IPS-11a (cell line): ENCODE measurements at regions not wholly inside any gene's neighbourhood (a gene's known extent, or its start where the extent isn't known, plus 50 kb on each side); places are given as distances from the start of the nearest gene placed in this dataset.

ENCODE experiments used
- H3K4me3 ChIP-seq: one replicate; pipeline ENCODE4 v1.5.1; 2013; ENCODE audit warnings: low read depth, low read length, control low read depth

DNA sequence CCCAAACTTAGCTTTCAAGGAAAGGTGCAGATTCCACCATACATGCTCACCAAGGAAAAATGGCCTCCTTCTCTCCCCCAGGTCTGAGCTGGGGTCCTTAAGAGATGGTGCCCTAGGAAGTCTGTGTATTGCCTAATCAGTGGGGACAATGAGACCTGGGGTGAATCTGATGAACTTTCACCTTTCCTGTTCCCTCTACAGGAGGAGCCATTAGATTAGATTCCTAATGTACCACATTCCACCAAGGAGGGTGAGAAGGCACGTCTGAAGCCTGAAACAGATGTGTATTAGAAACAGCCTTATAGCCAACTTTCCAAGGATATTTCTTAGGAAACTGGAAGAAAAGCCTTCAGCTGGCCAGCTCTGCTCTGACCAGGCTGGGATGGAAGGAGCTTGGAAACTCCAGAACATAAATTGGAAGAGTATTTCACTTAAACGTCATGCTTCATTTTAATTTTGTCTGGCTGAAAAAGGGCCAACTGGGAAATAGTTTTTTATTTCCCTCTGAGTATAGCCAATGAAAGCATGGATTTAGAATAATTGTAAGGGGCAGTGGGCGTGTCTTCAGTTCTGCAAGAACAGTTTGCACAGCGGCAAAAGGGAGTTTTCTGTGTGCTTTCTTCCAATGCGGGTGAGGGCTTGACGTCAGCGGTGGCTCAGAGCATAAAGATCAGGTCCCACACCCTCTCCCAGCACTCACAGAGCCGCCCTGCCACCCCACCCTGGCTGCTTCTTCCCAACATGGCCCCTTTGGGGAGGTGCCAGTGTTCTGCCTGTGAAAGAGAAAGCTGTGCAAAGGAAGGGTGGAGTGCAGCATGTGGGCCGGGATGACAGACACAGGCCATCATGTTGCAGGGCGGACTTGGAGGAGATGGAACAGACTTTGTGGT is 210.9 kb downstream of the ESM1 start:
- no peak overlapping the region for H3K4me3 ChIP-seq

DNA sequence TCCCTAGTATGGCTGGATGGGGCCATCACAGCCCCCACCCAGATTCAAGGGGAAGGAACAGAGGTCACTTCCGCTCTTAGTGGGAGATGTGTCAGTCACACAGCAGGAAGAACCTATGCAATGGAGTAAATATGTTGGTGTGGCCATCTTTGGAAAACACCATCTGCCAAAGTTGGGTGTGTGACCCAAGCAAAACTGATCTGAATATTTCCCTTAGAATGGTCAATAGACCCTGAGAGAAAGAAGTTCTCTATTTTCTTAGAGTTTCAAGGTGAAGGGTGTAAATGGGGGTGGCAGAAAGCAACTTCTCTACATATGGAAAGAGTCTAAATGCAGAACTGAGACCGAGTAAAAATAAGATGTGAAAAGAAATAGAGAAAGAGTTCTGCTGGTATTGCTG is 212.7 kb downstream of the ESM1 start:
- no peak overlapping the region for H3K4me3 ChIP-seq

DNA sequence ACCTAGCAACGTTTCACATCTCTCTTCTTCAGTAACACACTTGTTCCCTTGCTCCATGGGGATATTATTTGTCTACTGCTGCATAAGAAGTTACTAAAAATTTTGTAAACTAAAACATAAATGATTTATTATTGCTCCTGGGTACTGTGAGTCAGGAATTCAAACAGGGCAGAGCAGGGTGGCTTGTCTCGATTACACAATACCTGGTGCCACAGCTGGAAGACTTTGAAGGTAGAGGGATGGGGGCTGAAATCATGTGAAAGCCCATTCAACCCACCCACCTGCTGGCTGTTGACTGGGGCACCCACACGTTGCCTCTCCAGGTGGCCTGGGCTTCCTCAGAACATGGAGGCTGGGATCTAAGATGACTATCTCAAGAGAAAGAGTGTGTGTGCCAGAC is 213.2 kb downstream of the ESM1 start:
- no peak overlapping the region for H3K4me3 ChIP-seq

DNA sequence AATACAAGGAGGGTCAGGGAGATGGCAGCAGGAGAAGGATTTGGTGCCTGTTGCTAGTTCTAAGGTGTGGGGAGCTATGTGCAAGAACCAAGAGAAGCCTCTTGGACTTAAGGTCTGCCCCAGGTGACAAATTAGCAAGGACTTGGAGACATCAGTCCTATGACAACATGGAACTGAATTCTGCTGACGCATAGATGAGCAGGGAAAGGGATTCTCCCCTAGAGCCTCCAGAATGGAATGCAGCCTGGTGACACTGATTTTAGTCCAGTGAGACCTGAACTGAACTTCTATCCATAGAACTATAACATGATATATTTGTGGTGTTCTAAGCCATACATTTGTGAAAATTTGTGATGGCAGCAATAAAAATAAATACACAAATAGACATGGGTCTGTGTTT is 215.6 kb downstream of the ESM1 start:
- no peak overlapping the region for H3K4me3 ChIP-seq

DNA sequence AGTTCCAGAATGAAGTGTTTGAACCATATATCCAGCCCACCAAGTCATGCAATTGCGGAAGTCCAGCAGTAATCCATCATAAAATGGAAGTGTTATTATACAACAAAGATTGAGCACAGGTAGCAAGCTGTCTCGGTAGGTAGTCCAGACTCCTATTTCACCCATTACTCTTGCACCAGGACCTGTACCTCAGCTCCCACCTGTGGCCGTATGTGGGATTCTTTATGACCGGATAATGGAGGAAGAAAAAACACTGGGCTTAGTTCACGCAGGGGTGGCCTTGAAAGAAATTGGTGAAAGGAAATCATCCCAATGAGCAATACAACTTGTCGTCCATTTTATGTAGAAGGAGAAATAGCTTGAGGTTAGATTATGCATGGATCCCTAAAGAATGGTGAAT is 216.3 kb downstream of the ESM1 start:
- no peak overlapping the region for H3K4me3 ChIP-seq

DNA sequence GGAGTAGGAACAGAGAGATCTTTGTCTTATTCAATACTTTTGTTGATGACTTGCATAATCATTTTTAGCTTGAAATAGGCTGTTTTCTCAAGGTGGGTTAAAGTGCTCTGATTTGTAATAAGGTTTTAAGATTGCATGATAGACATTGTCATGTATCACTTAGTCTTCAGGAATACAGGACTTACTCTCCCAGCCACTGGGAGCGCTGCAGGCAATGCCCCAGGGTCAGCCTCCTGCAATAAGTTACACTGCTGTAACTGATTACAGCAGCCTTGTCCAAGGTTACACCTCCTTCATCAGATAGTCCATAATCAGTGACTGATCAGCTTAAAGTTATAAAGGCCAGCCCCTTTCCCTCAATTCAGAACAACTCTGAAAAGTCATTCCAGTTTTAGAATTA is 218.6 kb downstream of the ESM1 start:
- no peak overlapping the region for H3K4me3 ChIP-seq

DNA sequence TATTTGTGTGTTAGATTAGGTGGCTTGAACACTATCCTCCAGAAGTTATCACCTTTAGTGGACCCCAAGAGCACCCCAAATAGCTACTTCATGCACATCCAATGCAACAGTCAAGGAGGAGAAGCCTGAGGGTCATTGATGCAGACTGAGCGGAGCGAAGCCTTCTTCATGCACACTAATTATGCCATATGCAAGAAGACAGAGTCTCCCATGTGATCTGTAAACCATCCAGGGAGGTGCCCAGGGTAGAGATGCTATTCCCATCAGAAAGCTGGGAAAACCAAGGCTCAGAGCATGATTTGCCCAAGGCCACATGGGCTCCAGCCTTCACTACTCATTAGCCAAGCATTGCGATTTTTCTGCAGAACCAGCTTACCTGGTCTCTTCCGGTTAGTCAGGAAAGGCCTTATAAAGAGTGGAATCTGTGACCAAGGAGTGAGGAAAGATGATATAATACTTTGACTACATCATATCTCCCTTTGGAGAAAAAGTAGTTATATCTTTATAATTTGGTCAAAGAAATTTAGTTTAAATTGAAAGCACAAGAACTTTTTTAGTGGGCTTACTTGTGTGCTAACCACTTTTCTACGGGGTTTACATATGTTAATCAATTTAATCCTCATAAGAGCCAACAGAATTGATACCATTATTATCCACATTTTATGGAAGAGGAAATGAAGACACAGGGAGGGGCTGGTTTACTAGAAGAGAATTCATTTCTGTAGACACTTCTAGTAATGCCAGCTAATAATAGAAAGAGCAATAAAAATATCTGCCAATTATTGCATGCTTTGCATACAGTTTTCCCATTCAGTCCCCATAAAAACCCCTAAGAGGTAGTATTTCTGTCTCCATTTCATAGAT is 220.0 kb downstream of the ESM1 start:
- no peak overlapping the region for H3K4me3 ChIP-seq

DNA sequence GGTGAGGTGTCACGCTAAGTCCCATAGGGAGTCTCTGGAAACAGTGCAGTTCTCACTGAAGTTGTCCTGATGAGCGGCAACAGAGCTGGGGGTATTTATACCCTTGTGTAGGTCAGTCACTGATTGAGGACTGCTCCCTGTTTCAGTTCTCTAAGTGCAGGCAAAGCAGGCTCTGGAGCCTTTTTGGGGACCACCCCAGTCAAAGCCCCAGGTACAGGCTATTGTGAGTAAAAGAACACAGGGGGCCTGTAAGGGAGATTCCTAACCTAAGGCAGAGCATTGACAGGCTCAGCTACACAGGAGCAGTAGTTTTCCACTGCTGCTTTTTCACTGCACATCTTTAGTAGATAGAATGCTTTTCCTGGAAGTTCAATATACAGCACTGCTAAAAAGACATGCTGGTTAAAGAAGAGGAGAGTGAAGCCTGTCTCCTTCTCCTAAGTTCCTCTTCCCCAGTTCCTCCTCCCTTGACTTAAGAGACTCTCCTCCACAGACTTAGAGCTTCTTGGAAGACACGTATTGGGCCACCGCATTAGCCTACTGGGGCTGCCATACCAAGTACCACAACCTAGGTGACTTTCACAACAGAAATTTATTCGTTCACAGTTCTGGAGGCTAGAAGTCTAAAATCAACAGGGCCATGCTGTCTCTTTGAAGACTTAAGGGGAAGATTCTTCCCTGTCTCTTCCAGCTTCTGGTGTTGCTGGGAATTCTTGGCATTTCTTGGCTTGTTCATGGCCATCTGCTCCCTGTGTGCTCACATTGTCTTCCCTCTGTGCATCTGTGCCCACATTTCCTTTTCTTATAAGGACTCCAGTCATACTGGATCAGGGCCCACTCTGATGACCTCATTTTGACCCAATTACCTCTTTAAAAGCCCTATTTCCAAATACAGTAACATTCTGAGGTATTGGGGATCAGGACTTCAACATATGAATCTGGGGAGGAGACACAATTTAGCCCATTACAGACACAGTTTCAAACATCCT is 221.0 kb downstream of the ESM1 start:
- no peak overlapping the region for H3K4me3 ChIP-seq

DNA sequence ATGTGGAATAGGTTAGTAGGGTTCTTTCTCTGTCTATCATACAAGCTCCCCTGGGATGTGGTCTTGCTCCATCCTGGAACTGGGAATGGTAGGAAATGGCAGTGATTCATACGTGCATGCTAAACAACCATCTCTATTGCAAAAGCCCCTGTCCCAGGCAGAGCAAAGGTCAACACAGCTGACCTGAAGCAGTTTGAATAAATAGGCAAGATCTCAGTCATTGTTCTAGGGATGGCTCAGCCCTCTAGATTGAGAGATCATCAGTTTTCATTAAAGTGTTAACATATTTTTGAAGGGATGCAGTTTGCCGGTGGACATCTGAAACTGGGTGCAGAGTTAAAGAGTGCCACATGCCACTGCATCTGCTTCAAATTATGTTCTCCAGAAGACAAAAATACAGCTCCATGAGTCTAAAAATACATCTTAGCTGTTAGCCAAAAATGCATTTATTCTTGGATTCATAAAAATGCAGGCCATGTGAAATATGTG is 224.1 kb downstream of the ESM1 start:
- H3K4me3 ChIP-seq = no peak overlapping the region

DNA sequence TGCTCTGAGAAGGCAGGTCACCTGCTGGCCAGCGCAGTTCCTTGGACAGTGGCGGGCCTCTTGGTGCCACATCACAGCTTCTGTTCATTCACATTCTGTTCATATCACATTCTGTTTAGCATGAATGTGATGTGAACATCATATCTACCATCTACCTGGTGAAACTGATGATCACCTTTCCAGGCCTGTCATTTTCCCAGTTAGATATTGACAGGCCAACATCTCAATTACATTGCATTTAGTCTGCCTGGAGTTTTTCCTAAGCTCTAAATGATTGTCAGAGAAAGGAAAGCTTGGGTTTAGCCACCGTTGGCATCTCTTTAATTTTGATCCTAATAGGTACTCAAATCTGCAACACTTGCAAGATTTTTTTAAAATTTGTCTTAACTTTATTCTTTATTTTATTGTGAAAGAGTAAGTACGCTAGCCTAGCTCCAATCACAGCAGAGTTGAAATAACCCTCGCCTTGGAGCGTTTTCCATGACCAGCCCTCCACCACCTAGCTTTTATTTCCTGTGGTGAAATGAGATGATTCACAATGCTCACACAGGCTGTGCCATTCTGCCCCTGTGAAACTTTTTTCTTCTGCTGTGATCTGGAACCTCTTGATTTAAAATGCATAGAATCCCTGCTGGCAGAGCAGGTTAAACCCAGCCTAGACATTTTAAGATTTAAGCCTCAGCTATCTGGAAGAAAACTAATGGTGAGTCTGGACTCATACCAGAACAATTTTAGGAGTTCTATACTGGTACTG is 225.0 kb downstream of the ESM1 start:
- no peak overlapping the region for H3K4me3 ChIP-seq

DNA sequence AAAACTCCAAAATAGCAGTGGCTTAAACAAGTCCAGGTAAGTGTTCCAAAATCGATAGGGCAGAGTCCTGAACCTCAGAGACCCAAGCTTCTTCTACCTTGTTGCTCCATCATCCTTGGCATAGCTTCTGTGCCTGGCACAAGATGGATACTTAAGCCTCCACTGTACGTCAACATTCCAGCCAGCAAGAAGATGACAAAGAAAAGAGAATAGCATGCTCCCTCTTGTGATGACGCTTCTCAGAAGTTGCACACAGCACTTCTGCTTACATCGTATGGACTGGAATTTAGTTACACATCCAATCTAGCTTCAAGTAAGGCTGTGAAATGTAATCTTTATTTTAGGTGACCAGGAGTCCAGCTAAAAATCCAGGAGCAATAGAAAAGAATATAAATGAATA is 227.4 kb downstream of the ESM1 start:
- H3K4me3 ChIP-seq = no peak overlapping the region

DNA sequence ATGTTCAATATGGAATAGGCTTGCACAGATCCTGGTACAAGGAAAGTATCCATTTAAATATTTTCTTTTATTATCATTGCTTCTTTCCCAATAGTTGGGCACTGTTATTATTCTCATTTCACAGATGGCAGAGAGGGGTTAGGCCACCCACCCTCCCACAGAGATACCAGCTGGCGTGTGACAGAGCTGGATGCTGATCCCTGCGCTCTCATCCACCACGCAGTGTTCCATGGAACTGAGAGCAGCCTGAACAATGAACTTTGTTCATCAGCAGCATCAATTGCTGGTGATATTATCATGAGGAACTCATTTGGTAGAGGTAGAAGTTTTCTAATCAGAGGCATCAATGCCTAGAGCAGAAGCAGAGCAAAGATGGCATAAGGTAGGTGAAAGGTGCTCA is 227.9 kb downstream of the ESM1 start:
- no peak overlapping the region for H3K4me3 ChIP-seq

DNA sequence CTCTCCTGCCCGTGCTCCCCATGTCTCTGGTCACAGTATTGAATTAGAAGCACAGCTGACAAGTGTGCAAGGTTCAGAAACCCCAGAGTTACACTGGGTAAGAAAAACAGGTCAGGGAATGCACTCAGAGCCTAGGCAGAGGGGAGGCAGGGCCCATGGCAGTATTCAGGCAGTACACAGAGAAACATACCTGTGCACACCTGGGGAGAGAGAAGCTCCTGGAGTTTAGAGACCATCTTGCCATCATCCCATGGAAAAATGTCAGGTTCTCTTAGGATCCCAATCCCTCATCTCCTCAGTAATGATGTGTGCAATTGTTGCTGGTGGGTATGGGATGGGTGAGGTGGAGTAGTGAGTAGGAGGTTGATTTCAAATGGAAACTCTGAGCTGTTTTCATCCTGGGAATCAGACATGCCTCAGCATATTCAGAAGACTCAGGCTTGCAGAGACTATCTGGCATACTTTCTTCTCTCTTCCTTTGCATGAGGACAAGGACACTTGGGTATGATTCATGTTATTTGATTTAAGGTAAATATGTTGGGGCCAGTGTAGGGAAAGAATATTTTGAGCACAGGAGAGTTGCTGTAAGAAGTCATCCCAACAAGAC is 228.5 kb downstream of the ESM1 start:
- no peak overlapping the region for H3K4me3 ChIP-seq

DNA sequence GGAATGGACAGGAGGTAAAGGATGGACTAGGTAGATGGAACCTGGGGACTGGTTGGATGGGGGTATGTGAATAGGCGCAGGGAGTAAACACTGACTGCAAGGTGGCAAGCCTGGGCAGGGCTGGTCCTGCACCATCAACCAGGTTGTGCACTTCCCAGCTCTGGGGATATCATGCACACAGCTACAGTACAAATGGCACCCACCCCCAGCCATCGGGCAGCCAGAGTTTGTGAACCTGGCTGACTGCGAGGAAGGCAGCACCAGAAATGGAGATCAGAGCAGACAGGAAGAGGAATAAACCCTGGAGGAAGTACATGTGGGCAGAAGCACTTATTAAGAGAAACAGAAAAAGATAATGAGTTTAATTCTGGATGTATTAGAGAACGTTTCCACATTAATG is 229.1 kb downstream of the ESM1 start:
- H3K4me3 ChIP-seq = no peak overlapping the region

DNA sequence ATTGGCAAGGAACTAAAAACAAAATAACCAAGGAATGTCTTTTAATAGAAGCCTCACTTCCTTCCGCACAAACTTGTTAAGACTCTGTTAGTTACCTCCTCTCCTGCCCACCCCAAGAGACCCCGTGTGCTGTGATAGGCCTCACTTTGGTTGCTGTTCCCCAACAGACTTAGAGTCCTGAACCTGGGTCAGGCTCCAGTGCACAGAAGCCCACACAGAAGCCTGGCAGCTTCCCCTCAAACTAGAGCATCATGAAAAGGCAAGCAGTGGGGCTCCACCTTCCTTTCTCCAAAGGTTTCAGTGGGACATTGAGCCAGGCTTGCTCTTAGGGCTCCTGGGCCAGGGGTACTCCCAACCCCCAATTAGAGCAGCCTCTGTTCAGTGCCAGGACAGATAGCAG is 230.5 kb downstream of the ESM1 start:
- H3K4me3 ChIP-seq = no peak overlapping the region

DNA sequence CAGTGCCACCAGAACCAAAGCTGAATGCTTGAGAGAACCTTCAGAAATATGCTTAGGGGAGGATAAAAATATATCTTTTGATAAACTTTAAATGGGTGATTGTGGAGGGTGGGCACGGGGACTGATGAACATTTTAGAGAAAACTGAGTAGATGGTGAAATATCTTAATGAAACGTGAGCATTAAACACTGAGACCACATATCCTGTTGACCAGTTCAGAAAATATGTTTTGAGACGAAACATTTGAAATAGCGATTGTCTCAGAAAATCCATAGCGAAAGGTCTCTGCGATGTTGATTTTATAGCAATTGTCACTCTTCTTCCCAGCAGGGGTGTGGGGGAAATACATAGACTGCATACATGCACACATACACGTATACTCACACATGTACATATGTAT is 231.0 kb downstream of the ESM1 start:
- no peak overlapping the region for H3K4me3 ChIP-seq

DNA sequence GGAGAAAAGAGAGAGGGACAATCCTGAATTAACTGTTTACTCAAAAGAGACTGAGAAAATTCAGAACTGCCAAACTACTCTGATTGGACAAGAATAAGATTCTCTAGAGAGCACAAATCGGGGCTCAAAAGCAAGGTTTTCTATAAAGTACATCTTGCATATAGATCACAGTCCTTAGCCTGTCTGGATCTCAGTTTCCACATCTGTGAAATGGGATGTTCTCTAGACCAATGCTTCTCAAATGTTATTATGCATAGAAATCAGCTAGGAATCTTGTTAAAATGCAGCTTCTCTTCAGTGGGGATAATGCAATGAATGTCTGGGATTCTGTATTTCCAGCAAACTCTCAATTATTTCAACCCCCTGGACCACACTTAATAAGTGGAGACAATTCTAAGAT is 231.6 kb downstream of the ESM1 start:
- no peak overlapping the region for H3K4me3 ChIP-seq

DNA sequence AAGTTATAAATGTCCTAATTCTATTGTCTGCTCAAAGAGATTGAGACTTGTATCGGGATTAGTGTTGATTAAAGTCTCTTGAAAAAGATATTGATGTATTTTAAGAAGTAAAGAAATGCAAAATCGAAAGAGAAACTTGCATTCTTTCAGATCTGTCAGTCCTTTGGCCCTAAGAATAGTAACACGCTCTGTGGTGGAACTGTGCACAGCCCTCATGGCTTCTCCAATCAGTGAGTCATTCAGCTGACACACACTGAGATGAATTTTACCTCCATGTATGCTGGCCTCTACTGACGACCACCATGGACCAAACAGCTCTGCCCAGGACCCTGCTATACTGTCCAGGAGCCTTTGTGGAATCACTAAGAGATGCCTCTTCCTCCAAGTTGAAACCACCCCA is 232.4 kb downstream of the ESM1 start:
- no peak overlapping the region for H3K4me3 ChIP-seq

DNA sequence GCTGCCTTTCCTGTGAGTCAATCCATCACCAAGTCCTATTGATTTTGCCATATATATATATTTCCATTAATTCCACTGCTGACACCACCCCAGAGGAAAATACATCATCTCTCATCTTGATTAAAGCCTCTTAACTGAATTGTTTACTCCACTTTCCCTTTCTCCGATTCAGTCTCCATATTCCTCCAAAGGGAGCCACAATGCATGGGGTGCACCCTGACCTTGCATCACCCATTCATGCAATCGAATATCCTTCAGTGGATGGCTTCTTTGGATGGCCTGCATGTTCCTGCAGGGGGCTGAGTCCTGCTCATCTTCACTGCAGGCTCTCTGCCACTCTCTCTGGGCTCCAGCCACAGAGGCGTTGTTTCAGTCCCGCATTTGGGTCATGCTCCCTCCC is 231.0 kb downstream of the SNX18 start:
- no peak overlapping the region for H3K4me3 ChIP-seq
